Breast epithelium (tissue), 3 donors: ENCODE measurements at regions not wholly inside any gene's neighbourhood (a gene's known extent, or its start where the extent isn't known, plus 50 kb on each side); places are given as distances from the start of the nearest gene placed in this dataset.

ENCODE experiments used
- CTCF ChIP-seq, 3 donors: fragments of 450-650 bp; IDR thresholded peaks; one replicate each; pipeline ENCODE4 v1.5.1; 2016 to 2017; ENCODE audit warnings: antibody characterized with exemption in 3 of 3, mild to moderate bottlenecking in 3 of 3, moderate library complexity in 3 of 3
- POLR2AphosphoS5 ChIP-seq, 3 donors: sonication (generic); formaldehyde crosslinking; IDR thresholded peaks; one replicate each; pipeline ENCODE4 v1.6.1; 2017; ENCODE audit warnings: antibody characterized with exemption in 3 of 3

DNA sequence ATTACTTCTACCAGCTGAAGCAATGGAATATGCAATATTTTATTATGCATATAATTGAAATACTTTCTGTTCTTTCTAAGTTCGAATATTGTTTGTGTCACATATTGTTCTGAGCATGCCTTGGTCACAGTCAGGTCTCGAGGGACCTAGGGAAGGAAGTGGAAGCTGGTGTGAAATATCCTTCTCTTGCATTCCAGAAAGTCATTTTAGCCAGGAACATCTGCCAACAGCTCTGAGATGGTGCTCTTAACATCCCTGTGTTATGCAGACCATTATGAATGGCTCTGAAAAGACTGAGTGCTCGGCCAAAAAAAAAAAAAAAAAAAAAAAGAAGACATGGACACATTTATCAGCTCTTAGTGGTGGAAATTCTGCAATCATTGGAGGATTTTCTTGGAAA, 132.7 kb upstream of the JAG1 start:
- TF ChIP-seq POLR2AphosphoS5 (IDR thresholded peaks at IDR 0.05) = no peak
- TF ChIP-seq CTCF (IDR thresholded peaks at IDR 0.05) = no peak
